ENCODE measurements at regions not wholly inside any gene's neighbourhood (a gene's known extent, or its start where the extent isn't known, plus 50 kb on each side); places are given as distances from the start of the nearest gene placed in this dataset.

- no peak for FAIRE-seq
- Histone ChIP-seq H3K4me3 (no peak overlapping the region), H3K27ac (no peak overlapping the region), H3K4me1 (no peaks in the 10 kb centered on the region), H3K27me3 (peaks cover 0 to 5% (median 0%) of the 10 kb centered on the region in 4 donors), H3K36me3 (no peaks in the 10 kb centered on the region), H3K9me3 (no peaks in the 10 kb centered on the region)
- intact Hi-C loops (cut with DNase I), result no loop called here
- 69 to 84% methylated on average over 1 of the region's 1 CpG for WGBS, 2 donors
- no peak for ATAC-seq
- no peak for TF ChIP-seq CTCF (IDR thresholded peaks at IDR 0.05)
- DNase-seq, result no peak
Observed at GRCh38 chr1:90472775-90473174, 244.3 kb downstream of the BARHL2 start.

- 79 to 80% methylated on average over 2 of the region's 2 CpGs for WGBS, 2 donors
- Histone ChIP-seq H3K27ac (no peak overlapping the region), H3K4me3 (no peak overlapping the region), H3K36me3 (no peaks in the 10 kb centered on the region), H3K27me3 (no peaks in the 10 kb centered on the region), H3K4me1 (no peaks in the 10 kb centered on the region), H3K9me3 (no peaks in the 10 kb centered on the region)
- DNase-seq (no peak), ATAC-seq (no peak), FAIRE-seq (no peak)
- no peak for TF ChIP-seq CTCF (IDR thresholded peaks at IDR 0.05)
- intact Hi-C loops (cut with DNase I), result no loop called here
Observed at GRCh38 chr1:90459570-90459969, 257.5 kb downstream of the BARHL2 start.

GRCh38 chr1:90457985-90458384, 259.1 kb downstream of the BARHL2 start:
- Histone ChIP-seq H3K27ac (no peak overlapping the region), H3K27me3 (no peaks in the 10 kb centered on the region), H3K4me3 (no peak overlapping the region), H3K36me3 (no peaks in the 10 kb centered on the region), H3K4me1 (no peaks in the 10 kb centered on the region), H3K9me3 (no peaks in the 10 kb centered on the region)
- FAIRE-seq (no peak), ATAC-seq (no peak), DNase-seq (no peak)
- 50 to 56% methylated on average over 3 of the region's 3 CpGs for whole genome bisulfite sequencing, 2 donors
- no peak for TF ChIP-seq CTCF (IDR thresholded peaks at IDR 0.05)
- intact Hi-C loops (cut with DNase I), result no loop called here

- ATAC-seq, result no peak
- peak; percentile 82 for FAIRE-seq
- 78 to 86% methylated on average over 2 of the region's 2 CpGs for WGBS, 2 donors
- intact Hi-C loops (cut with DNase I), result no loop called here
- no peak for TF ChIP-seq CTCF (IDR thresholded peaks at IDR 0.05)
- Histone ChIP-seq H3K4me3 (no peak overlapping the region), H3K36me3 (no peaks in the 10 kb centered on the region), H3K9me3 (no peaks in the 10 kb centered on the region), H3K27me3 (no peaks in the 10 kb centered on the region), H3K4me1 (no peaks in the 10 kb centered on the region), H3K27ac (no peak overlapping the region)
- no peak for DNase-seq
Observed at GRCh38 chr1:90452491-90452890, 264.6 kb downstream of the BARHL2 start.

- ATAC-seq (no peak), DNase-seq (no peak), FAIRE-seq (no peak)
- Histone ChIP-seq H3K27ac (no peak overlapping the region), H3K36me3 (no peaks in the 10 kb centered on the region), H3K27me3 (no peaks in the 10 kb centered on the region), H3K4me1 (no peaks in the 10 kb centered on the region), H3K9me3 (no peaks in the 10 kb centered on the region), H3K4me3 (no peak overlapping the region)
- intact Hi-C loops (cut with DNase I), result no loop called here
- TF ChIP-seq CTCF (IDR thresholded peaks at IDR 0.05), result no peak
- 72 to 86% methylated on average over 4 of the region's 4 CpGs for WGBS, 2 donors
Observed at GRCh38 chr1:90443354-90443753, 273.7 kb downstream of the BARHL2 start.

Data from pancreas (tissue), 10 donors.